AG09309 (cell line): ENCODE measurements at regions not wholly inside any gene's neighbourhood (a gene's known extent, or its start where the extent isn't known, plus 50 kb on each side); places are given as distances from the start of the nearest gene placed in this dataset.
"Not testable (repeated sequence)": the region's sequence is repeated elsewhere in the genome, so short reads cannot be mapped to it uniquely, and the experiment has no call there.

Experiments
- DNase-seq: peaks from one replicate; pipeline ENCODE4 v3.0.0-alpha.2; 2010; ENCODE audit warnings: low read depth
- H3K4me3 ChIP-seq: 2 replicates; pipeline ENCODE4 v1.5.1; 2011; ENCODE audit warnings: mild to moderate bottlenecking, low read depth, low read length, moderate library complexity; ENCODE audit not compliant: control insufficient read depth
- CTCF ChIP-seq: IDR thresholded peaks from 2 replicates; pipeline ENCODE4 v1.5.1; 2011; ENCODE audit warnings: mild to moderate bottlenecking, low read depth, low read length, inconsistent platforms; ENCODE audit not compliant: insufficient read depth, control insufficient read depth; ENCODE audit errors: missing control alignments

DNA sequence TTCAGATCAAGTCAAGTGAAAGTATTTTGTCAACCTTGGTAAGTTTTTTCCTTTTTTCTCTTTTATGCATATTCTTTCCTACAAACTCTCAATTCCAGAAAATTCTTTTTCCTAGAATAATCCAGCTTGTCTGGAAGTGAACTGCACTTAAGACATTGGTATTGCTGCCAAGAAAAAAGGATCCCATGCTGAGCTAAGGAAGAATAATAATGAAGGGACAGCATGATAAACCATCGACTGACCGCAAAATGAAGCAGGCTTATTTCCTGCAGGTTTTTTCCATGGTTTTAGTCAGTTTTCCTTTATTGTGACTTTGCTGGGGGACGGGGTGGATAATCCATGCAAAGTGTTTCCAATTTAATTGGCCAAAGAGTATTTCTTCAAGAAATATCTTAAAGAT is 857.6 kb upstream of the SLC35B3 start:
- peak; percentile 29 for DNase-seq
- H3K4me3 ChIP-seq = no peak overlapping the region
- TF ChIP-seq CTCF = no peak

- not testable (repeated sequence) for H3K4me3 ChIP-seq
Measured at GRCh38 chr6:9290342-9290741, 855.0 kb upstream of the SLC35B3 start.

DNA sequence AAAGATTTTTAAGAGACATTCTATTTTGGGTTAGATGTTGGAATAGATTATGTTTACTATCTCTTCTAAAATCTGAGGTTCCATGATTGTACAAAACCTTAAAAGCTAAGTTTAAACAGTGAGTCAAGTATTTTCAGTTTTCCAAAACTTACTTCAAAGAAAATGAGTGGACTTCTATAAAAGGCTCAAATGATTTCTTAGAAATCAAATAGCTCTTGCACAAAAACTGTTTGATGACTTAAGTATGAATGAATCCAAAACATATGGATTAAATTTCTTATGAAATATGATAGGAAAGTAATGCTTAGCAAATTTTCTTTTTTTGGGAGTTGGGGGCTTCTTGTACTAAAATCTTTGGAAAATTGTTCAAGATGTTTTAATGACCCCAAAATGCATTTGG is 837.3 kb upstream of the SLC35B3 start:
- no peak for TF ChIP-seq CTCF
- no peak overlapping the region for H3K4me3 ChIP-seq

More at GRCh38 chr6:9290342-9290741, 855.0 kb upstream of the SLC35B3 start:
- DNase-seq = not testable (repeated sequence)

DNA sequence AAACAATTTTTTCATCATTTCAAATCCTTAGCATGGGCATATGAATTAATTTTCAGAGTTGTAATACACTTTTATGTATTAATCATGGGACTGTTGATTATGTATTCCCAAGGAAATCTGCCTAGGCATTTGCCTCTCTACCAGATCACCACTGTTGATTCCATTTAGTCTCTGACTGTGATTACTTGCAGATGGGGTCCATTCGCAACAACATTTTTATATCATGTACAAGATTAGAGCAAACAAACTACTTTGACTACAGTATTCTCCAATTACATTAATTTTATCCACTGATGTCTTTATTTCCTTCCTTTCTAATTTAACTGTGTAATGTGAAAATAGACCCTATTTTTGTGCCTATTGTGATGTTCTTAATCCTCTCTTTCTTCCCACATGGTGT is 831.4 kb upstream of the SLC35B3 start:
- DNase-seq = no peak
- TF ChIP-seq CTCF = no peak
- H3K4me3 ChIP-seq = no peak overlapping the region

More for the DNA sequence above, 837.3 kb upstream of the SLC35B3 start:
- no peak for DNase-seq

DNA sequence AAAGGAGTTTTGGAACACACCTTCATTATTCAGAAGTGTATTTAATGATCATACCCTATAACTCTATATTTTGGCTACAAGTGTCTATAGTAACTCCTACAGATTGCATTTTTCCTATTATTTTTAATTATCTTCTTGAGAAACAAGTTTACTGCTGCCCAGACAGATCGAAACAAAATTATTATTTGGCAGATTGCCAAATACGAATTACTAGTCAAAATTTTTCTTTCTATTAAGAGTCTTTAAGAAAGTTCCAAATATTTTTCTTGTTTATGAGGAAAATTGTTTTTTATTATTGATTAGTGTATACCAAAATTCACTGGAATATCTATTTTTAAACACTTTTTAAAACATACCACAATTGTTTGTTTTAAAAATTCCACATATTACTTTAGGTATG is 821.9 kb upstream of the SLC35B3 start:
- H3K4me3 ChIP-seq = no peak overlapping the region
- DNase-seq = no peak
- no peak for TF ChIP-seq CTCF

- no peak overlapping the region for H3K4me3 ChIP-seq
- no peak for TF ChIP-seq CTCF
- no peak for DNase-seq
Measured at GRCh38 chr6:9254251-9254650, 818.9 kb upstream of the SLC35B3 start.

DNA sequence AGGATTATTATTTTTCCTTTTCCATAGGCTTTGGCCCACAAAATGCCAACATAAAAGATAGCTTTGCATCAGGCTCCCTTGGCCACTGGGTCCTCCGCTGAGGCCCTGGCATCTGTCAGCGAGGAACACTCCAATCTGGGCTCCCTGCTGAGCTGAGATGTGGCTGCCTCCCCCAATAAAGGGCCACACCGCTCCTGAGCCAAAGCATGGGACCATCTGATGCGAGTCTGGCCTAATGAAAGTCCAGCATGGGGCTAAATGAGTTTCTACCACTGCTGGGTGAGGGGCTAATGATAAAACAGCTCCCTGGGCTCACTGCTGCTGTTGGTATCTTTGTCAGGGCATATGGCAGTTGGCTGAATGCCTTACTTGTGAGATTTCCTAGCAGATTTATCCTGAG is 817.5 kb upstream of the SLC35B3 start:
- TF ChIP-seq CTCF = no peak
- no peak overlapping the region for H3K4me3 ChIP-seq
- no peak for DNase-seq
